Lower leg skin (tissue), 4 donors: ENCODE measurements at regions not wholly inside any gene's neighbourhood (a gene's known extent, or its start where the extent isn't known, plus 50 kb on each side); places are given as distances from the start of the nearest gene placed in this dataset.

Experiments
- DNase-seq, 2 donors: peaks; one replicate each; pipeline ENCODE4 v3.0.0-alpha.2; 2019; ENCODE audit warnings: low spot score in 2 of 2
- H3K4me3 ChIP-seq: fragments of 200-600 bp; sonication (generic); 2 replicates; pipeline ENCODE4 v1.5.1; 2017; ENCODE audit warnings: mild to moderate bottlenecking, low read depth; ENCODE audit not compliant: poor library complexity, severe bottlenecking
- CTCF ChIP-seq, 3 donors: fragments of 450-650 bp; IDR thresholded peaks; one replicate each; pipeline ENCODE4 v1.5.1; 2016; ENCODE audit warnings: antibody characterized with exemption in 3 of 3, mild to moderate bottlenecking in 3 of 3, moderate library complexity in 2 of 3
- POLR2A ChIP-seq, 2 donors: fragments of 450-650 bp; IDR thresholded peaks; one replicate each; pipeline ENCODE4 v1.6.1; 2016 to 2017; ENCODE audit warnings: antibody characterized with exemption in 2 of 2, mild to moderate bottlenecking in 1 of 2, moderate library complexity in 1 of 2
- WGBS, 2 donors: methylation state at CpG; one replicate each; pipeline ENCODE4 v1.1.5; 2018; 5-methylcytosine and 5-hydroxymethylcytosine counted together
- intact Hi-C: fragments of 100-400 bp; cut with DNase I; formaldehyde crosslinking; loops from one replicate; pipeline ENCODE4 v1.15.0; 2023; ENCODE audit warnings: low total_unique reads

GRCh38 chr1:72649991-72650390, 367.7 kb upstream of the NEGR1 start:
- WGBS, 2 donors: 22 to 28% methylated on average over 3 of the region's 3 CpGs
- no peak for DNase-seq
- intact Hi-C loops: no loop called here
- TF ChIP-seq POLR2A (IDR thresholded peaks at IDR 0.05) (no peak), CTCF (IDR thresholded peaks at IDR 0.05) (no peak)
- H3K4me3 ChIP-seq: no peak overlapping the region

GRCh38 chr1:72649211-72649888, 367.0 kb upstream of the NEGR1 start:
- intact Hi-C loops: no loop called here
- H3K4me3 ChIP-seq: no peak overlapping the region
- DNase-seq: peak in 1 of 2 donors; percentile 72
- 79 to 83% methylated on average over 24 of the region's 24 CpGs for WGBS, 2 donors
- TF ChIP-seq POLR2A (IDR thresholded peaks at IDR 0.05) (no peak), CTCF (IDR thresholded peaks at IDR 0.05) (no peak)

GRCh38 chr1:72648465-72648864, 366.1 kb upstream of the NEGR1 start:
- peak in 1 of 2 donors; percentile 81 for DNase-seq
- intact Hi-C loops: no loop called here
- no peak overlapping the region for H3K4me3 ChIP-seq
- TF ChIP-seq POLR2A (IDR thresholded peaks at IDR 0.05): no peak
- TF ChIP-seq CTCF (IDR thresholded peaks at IDR 0.05): no peak
- WGBS, 2 donors: 89% methylated on average over 4 of the region's 5 CpGs; no CpG with 5 or more reads in 1 of the 2 donors

- intact Hi-C loops: no loop called here
- no peak for DNase-seq
- no peak overlapping the region for H3K4me3 ChIP-seq
- 87 to 90% methylated on average over 2 of the region's 2 CpGs for WGBS, 2 donors
- TF ChIP-seq CTCF (IDR thresholded peaks at IDR 0.05): no peak
- TF ChIP-seq POLR2A (IDR thresholded peaks at IDR 0.05): no peak
These were observed 360.8 kb upstream of the NEGR1 start for GRCh38 chr1:72643142-72643541.

GRCh38 chr1:72637593-72637992, 355.3 kb upstream of the NEGR1 start:
- TF ChIP-seq POLR2A (IDR thresholded peaks at IDR 0.05) (no peak), CTCF (IDR thresholded peaks at IDR 0.05) (no peak)
- no peak for DNase-seq
- 48 to 56% methylated on average over 1 of the region's 1 CpG for WGBS, 2 donors
- intact Hi-C loops: no loop called here
- H3K4me3 ChIP-seq: no peak overlapping the region

- WGBS, 2 donors: 36 to 58% methylated on average over 2 of the region's 2 CpGs
- no peak overlapping the region for H3K4me3 ChIP-seq
- DNase-seq: no peak
- intact Hi-C loops: no loop called here
- no peak for TF ChIP-seq POLR2A (IDR thresholded peaks at IDR 0.05)
- no peak for TF ChIP-seq CTCF (IDR thresholded peaks at IDR 0.05)
These were observed 354.3 kb upstream of the NEGR1 start for GRCh38 chr1:72636631-72637030.
